ENCODE measurements at regions not wholly inside any gene's neighbourhood (a gene's known extent, or its start where the extent isn't known, plus 50 kb on each side); places are given as distances from the start of the nearest gene placed in this dataset.
"Not testable (repeated sequence)": the region's sequence is repeated elsewhere in the genome, so short reads cannot be mapped to it uniquely, and the experiment has no call there.

- not testable (repeated sequence) for H3T11ph ChIP-seq (ENCODE audit: low read length); H2BK5ac ChIP-seq (ENCODE audit: insufficient read length, low read length); H2BK12ac ChIP-seq (ENCODE audit: insufficient read length, low read depth, low read length); H3K23ac ChIP-seq (ENCODE audit: insufficient read length, low read depth, low read length); H3K79me1 ChIP-seq (ENCODE audit: insufficient read depth, low read depth, low read length, poor library complexity, severe bottlenecking); H2BK15ac ChIP-seq (ENCODE audit: low read depth, low read length); H3K36me3 Mint-ChIP-seq (ENCODE audit: insufficient read depth in 1 of 3, low read depth in 3 of 3); H4K91ac ChIP-seq (ENCODE audit: insufficient read length, low read depth, low read length); H4K5ac ChIP-seq (ENCODE audit: insufficient read length, low read depth, low read length); H3K4ac ChIP-seq (ENCODE audit: low read depth, low read length); H3K9ac ChIP-seq (ENCODE audit: extremely low read depth, insufficient read length, low read length); H2BK20ac ChIP-seq (ENCODE audit: low read depth, low read length, poor library complexity, severe bottlenecking); H3K4me1 ChIP-seq (ENCODE audit: insufficient read depth, low read length); DNase-seq; H3K23me2 ChIP-seq (ENCODE audit: insufficient read length, low read depth, low read length, poor library complexity, severe bottlenecking); H3K79me2 ChIP-seq (ENCODE audit: insufficient read depth, low read length); H3K27ac Mint-ChIP-seq; H3K27me3 Mint-ChIP-seq (ENCODE audit: low read depth); H3K4me3 Mint-ChIP-seq; H3K56ac ChIP-seq (ENCODE audit: insufficient read length, low read depth, low read length); H2AK5ac ChIP-seq (ENCODE audit: insufficient read length, low read length); H3K14ac ChIP-seq (ENCODE audit: insufficient read depth, low read length); H3K18ac ChIP-seq (ENCODE audit: insufficient read length, low read depth, low read length); H3K27me3 ChIP-seq (ENCODE audit: insufficient read depth, low read length); H2AFZ ChIP-seq (ENCODE audit: low read length); H3K9me3 ChIP-seq (ENCODE audit: control insufficient read depth, low read depth, low read length); H3K27ac ChIP-seq (ENCODE audit: insufficient read length, low read depth, low read length); H2BK120ac ChIP-seq (ENCODE audit: low read depth, low read length, poor library complexity, severe bottlenecking); H3K4me2 ChIP-seq (ENCODE audit: insufficient read depth, insufficient read length, low read length); H3K4me1 Mint-ChIP-seq; H3K9me3 Mint-ChIP-seq; H4K20me1 ChIP-seq (ENCODE audit: control insufficient read depth, insufficient read depth, insufficient read length); H4K8ac ChIP-seq (replicated peaks; ENCODE audit: insufficient read length, low read depth, low read length)
- no CpG with 5 or more reads among the region's 9 CpGs for WGBS (ENCODE audit: extremely low coverage, insufficient read length, low lambda C conversion rate)
Measured at GRCh38 chr2:111430817-111431661, 310.3 kb downstream of the BCL2L11 start.

- H3K9ac ChIP-seq (ENCODE audit: extremely low read depth, insufficient read length, low read length); H3K9me3 ChIP-seq (ENCODE audit: control insufficient read depth, low read depth, low read length); H3K18ac ChIP-seq (ENCODE audit: insufficient read length, low read depth, low read length); H3K79me1 ChIP-seq (ENCODE audit: insufficient read depth, low read depth, low read length, poor library complexity, severe bottlenecking); H3T11ph ChIP-seq (ENCODE audit: low read length); H3K14ac ChIP-seq (ENCODE audit: insufficient read depth, low read length); H3K4me1 Mint-ChIP-seq; H3K4me3 Mint-ChIP-seq; DNase-seq; H2AFZ ChIP-seq (ENCODE audit: low read length); H2BK120ac ChIP-seq (ENCODE audit: low read depth, low read length, poor library complexity, severe bottlenecking); H4K20me1 ChIP-seq (ENCODE audit: control insufficient read depth, insufficient read depth, insufficient read length); H2BK5ac ChIP-seq (ENCODE audit: insufficient read length, low read length); H2BK12ac ChIP-seq (ENCODE audit: insufficient read length, low read depth, low read length); H3K4ac ChIP-seq (ENCODE audit: low read depth, low read length); H2BK20ac ChIP-seq (ENCODE audit: low read depth, low read length, poor library complexity, severe bottlenecking); H3K23me2 ChIP-seq (ENCODE audit: insufficient read length, low read depth, low read length, poor library complexity, severe bottlenecking); H3K27ac Mint-ChIP-seq; H3K23ac ChIP-seq (ENCODE audit: insufficient read length, low read depth, low read length); H3K79me2 ChIP-seq (ENCODE audit: insufficient read depth, low read length); H3K36me3 Mint-ChIP-seq (ENCODE audit: insufficient read depth in 1 of 3, low read depth in 3 of 3); H3K27ac ChIP-seq (ENCODE audit: insufficient read length, low read depth, low read length); H3K9me3 Mint-ChIP-seq; H4K5ac ChIP-seq (ENCODE audit: insufficient read length, low read depth, low read length); H3K27me3 ChIP-seq (ENCODE audit: insufficient read depth, low read length); H3K56ac ChIP-seq (ENCODE audit: insufficient read length, low read depth, low read length); H3K4me1 ChIP-seq (ENCODE audit: insufficient read depth, low read length); H4K8ac ChIP-seq (replicated peaks; ENCODE audit: insufficient read length, low read depth, low read length); H2BK15ac ChIP-seq (ENCODE audit: low read depth, low read length); H2AK5ac ChIP-seq (ENCODE audit: insufficient read length, low read length); H3K4me2 ChIP-seq (ENCODE audit: insufficient read depth, insufficient read length, low read length); H3K27me3 Mint-ChIP-seq (ENCODE audit: low read depth); H4K91ac ChIP-seq (ENCODE audit: insufficient read length, low read depth, low read length): not testable (repeated sequence)
- WGBS (ENCODE audit: extremely low coverage, insufficient read length, low lambda C conversion rate) = no CpG with 5 or more reads among the region's 3 CpGs
Measured at GRCh38 chr2:111432423-111432822, 311.7 kb downstream of the BCL2L11 start.

Measured in H9 (cell line).